ENCODE measurements at regions not wholly inside any gene's neighbourhood (a gene's known extent, or its start where the extent isn't known, plus 50 kb on each side); places are given as distances from the start of the nearest gene placed in this dataset.

DNA sequence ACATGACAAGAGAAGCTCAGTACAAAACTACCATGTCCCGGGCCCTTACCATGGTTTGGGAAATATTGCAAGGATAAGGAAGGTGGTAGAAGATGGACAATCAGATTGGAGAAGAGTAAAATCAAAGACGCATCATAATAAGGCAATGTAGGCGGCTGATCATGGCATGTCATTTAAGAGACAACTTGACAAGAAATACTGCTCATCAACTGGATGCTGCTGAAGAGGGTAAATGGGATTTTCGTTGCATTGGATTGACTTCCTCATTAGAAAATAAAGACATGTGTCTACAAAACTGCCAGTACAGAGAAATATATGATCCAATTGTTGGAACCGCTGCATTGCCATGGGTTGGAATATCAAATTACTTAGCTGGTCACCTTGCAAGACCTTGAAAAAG, 238.3 kb upstream of the NCKAP5 start:
- TF ChIP-seq, protein P1, sequence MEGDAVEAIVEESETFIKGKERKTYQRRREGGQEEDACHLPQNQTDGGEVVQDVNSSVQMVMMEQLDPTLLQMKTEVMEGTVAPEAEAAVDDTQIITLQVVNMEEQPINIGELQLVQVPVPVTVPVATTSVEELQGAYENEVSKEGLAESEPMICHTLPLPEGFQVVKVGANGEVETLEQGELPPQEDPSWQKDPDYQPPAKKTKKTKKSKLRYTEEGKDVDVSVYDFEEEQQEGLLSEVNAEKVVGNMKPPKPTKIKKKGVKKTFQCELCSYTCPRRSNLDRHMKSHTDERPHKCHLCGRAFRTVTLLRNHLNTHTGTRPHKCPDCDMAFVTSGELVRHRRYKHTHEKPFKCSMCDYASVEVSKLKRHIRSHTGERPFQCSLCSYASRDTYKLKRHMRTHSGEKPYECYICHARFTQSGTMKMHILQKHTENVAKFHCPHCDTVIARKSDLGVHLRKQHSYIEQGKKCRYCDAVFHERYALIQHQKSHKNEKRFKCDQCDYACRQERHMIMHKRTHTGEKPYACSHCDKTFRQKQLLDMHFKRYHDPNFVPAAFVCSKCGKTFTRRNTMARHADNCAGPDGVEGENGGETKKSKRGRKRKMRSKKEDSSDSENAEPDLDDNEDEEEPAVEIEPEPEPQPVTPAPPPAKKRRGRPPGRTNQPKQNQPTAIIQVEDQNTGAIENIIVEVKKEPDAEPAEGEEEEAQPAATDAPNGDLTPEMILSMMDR (IDR thresholded peaks at IDR 0.05; ENCODE audit: control insufficient read depth, insufficient read depth, low read depth, low read length, missing control alignments), result no peak

DNA sequence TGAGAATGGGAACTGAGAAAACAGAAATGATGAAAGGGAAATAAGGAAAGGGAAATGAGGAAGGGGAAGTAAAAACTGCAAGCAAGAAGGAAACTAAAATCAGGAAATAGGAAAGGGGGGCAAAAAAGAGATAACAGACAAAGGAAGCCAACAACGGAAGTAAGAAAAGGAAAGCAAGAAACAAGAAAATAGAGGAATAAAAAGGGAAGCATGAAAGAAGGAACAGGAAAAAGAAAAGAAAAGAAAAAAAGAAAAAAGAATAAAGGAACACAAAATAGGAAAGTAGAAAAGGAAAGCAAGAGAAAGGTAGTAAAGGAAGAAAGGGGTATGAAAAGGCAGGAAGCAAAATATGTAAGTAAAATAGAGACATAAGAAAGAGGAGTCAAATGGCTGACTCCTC, 241.2 kb upstream of the NCKAP5 start:
- no peak overlapping the region for H3K4me3 ChIP-seq (ENCODE audit: control insufficient read depth, low read depth, low read length)
- TF ChIP-seq, protein P1 (IDR thresholded peaks at IDR 0.05; ENCODE audit: control insufficient read depth, insufficient read depth, low read depth, low read length, missing control alignments), result no peak
- DNase-seq (ENCODE audit: low read depth), result no peak

More for the DNA sequence above, 238.3 kb upstream of the NCKAP5 start:
- no peak for DNase-seq (ENCODE audit: low read depth)
- H3K4me3 ChIP-seq (ENCODE audit: control insufficient read depth, low read depth, low read length), result no peak overlapping the region

DNA sequence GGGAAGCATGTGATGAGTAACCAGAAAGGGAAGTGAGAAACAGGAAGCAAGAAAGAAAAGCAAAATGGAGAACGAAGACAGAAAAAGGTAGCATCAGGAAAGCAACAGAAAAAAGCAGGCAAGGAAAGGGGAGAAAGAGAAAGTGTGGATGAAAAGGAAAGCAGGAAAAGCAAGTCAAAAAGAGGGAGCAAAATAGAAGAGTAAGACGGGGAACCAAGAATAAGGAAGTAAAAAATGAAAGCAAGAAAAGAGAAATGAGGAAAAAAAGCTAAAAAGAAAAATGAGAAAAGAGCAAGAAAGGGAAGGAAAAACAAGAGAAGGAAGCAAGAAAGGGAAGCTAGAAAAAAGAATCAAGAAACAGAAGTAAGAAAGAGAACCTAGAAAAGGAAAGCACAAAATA, 242.3 kb upstream of the NCKAP5 start:
- H3K4me3 ChIP-seq (ENCODE audit: control insufficient read depth, low read depth, low read length), result no peak overlapping the region
- DNase-seq (ENCODE audit: low read depth), result no peak
- TF ChIP-seq, protein P1 (IDR thresholded peaks at IDR 0.05; ENCODE audit: control insufficient read depth, insufficient read depth, low read depth, low read length, missing control alignments), result no peak

DNA sequence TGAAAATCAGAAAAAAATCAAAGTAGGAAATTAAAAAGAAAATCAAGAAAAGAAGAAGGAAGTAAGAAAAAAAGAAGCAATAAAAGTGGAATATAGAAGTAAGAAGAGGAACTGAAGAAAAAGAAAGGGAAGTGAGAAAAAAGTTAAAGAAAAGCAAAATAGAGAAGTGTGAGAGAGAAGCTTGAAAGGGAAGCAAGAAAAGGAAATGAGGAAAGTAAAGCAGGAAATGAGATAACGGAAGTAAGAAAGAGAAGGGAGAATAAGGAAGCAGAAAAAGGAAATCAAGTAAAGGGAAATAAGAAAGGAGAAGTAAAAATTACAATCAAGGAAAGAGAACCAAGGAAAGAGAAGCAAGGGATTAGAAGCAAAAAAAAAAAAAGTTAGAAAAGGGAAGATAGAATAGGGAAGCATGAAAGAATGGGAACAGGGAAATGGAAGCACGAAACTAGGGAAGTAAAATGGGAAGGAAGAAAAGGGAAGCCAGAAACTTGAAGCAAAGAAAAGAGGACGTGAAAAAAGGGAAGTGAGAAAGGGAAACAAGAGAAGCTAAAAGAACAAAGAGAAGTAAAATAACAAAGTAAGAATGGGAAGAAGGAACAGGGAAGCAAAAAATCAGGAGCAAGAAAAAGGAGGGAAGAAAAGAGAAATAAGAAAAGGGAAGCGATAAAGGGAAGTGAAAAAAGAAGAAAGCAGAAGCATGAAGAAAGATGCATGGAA, 243.3 kb upstream of the NCKAP5 start:
- TF ChIP-seq, protein P1 (IDR thresholded peaks at IDR 0.05; ENCODE audit: control insufficient read depth, insufficient read depth, low read depth, low read length, missing control alignments), result no peak
- H3K4me3 ChIP-seq (ENCODE audit: control insufficient read depth, low read depth, low read length), result no peak overlapping the region
- DNase-seq (ENCODE audit: low read depth), result no peak

DNA sequence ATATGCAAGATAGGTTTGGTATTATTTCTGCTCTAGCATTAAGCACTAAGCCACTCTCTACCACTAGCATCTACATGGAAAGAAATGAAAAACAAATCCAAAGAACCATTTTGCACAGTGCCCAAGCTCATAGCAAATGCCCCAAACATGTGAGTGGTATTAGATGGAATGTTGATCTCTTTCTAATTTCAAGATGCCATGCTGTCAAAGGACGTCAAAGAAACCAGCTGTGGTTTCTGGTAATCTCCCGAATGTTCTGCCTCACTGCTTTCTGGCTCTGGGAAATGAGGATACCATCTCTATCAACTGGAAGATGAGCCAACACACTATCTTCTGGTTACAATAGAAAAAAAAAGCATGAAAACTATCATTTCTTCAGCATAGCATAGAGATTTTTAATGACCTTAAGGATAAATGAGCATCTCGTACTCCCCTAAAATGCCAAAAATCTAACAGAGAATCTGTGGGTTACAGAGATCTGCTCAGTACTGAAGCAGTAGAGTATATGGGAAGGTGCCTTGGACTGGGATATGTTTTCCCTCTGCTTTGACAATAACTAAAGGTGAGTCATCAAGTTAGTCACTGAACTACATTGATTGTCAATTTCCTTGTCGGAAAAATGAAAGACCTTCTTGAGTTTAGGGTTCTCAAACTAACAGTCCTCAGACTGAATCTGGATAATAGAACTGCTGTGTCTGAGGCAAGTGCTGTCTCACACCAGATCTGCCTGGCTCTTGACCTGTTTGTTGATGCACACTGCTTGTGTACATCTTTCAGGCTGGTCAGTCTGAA, 244.8 kb upstream of the NCKAP5 start:
- no peak for DNase-seq (ENCODE audit: low read depth)
- TF ChIP-seq, protein P1 (IDR thresholded peaks at IDR 0.05; ENCODE audit: control insufficient read depth, insufficient read depth, low read depth, low read length, missing control alignments), result no peak
- no peak overlapping the region for H3K4me3 ChIP-seq (ENCODE audit: control insufficient read depth, low read depth, low read length)

DNA sequence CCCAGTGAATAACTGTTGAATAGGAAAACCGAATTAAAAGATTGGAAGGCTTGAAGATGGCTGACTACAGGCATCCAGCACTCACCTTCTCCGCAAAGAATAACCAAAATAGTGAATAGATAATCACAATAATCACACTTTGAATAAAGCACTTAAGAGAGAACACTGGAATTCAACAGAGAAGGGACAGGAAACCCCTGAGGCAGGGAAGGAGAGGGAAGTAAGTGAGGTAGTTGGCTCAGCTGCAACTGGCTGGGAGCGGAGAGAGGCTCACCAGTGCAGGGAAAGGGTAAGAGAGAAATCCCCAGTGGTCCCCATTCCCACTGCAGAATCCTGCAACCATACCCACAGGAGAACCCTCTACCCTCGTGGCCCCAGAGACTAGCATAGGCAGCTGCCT, 246.6 kb upstream of the NCKAP5 start:
- no peak for DNase-seq (ENCODE audit: low read depth)
- TF ChIP-seq, protein P1 (IDR thresholded peaks at IDR 0.05; ENCODE audit: control insufficient read depth, insufficient read depth, low read depth, low read length, missing control alignments), result no peak
- no peak overlapping the region for H3K4me3 ChIP-seq (ENCODE audit: control insufficient read depth, low read depth, low read length)

Measured in AG09309 (cell line).